Heart left ventricle (tissue), 16 donors: ENCODE measurements at regions not wholly inside any gene's neighbourhood (a gene's known extent, or its start where the extent isn't known, plus 50 kb on each side); places are given as distances from the start of the nearest gene placed in this dataset.

ENCODE experiments used
- ATAC-seq, 4 donors: fragments of 200-7000 bp; cut with Tn5 transposase; one replicate each; pipeline ENCODE4 v1.9.1; 2020 to 2022; ENCODE audit warnings: moderate library complexity in 4 of 4, mild to moderate bottlenecking in 3 of 4, moderate number of reproducible peaks in 1 of 4
- DNase-seq, 5 donors: peaks; one replicate each; pipeline ENCODE4 v3.0.0-alpha.2; 2020
- H3K27ac ChIP-seq, 12 donors: fragments of 200-600 bp; sonication (generic) in 4 of 12; one replicate each; pipeline versions ENCODE4 v1.5.0 to v1.8.0; 2016 to 2022; ENCODE audit warnings: mild to moderate bottlenecking in 2 of 12
- H3K27me3 ChIP-seq, 9 donors: fragments of 200-600 bp; sonication (generic) in 2 of 9; one replicate each; pipeline versions ENCODE4 v1.5.1 to v1.8.0; 2016 to 2022; ENCODE audit warnings: mild to moderate bottlenecking in 3 of 9
- H3K36me3 ChIP-seq, 9 donors: fragments of 200-600 bp; sonication (generic) in 2 of 9; one replicate each; pipeline versions ENCODE4 v1.5.0 to v1.8.0; 2018 to 2022; ENCODE audit warnings: mild to moderate bottlenecking in 2 of 9
- H3K4me1 ChIP-seq, 12 donors: fragments of 200-600 bp; sonication (generic) in 4 of 12; one replicate each; pipeline versions ENCODE4 v1.5.0 to v1.8.0; 2016 to 2022; ENCODE audit warnings: mild to moderate bottlenecking in 3 of 12
- H3K4me3 ChIP-seq, 12 donors: fragments of 200-600 bp; sonication (generic) in 4 of 12; one replicate each; pipeline versions ENCODE4 v1.5.0 to v1.8.0; 2017 to 2022; ENCODE audit warnings: mild to moderate bottlenecking in 9 of 12, moderate library complexity in 4 of 12
- H3K9me3 ChIP-seq, 12 donors: fragments of 200-600 bp; sonication (generic) in 4 of 12; one replicate each; pipeline versions ENCODE4 v1.5.0 to v1.8.0; 2016 to 2022; ENCODE audit warnings: mild to moderate bottlenecking in 1 of 12
- CTCF ChIP-seq, 12 donors: fragments of 200-600 bp; sonication (generic) in 4 of 12; IDR thresholded peaks; one replicate each; pipeline versions ENCODE4 v1.5.0 to v1.8.0; 2018 to 2022; ENCODE audit warnings: antibody characterized with exemption in 12 of 12, mild to moderate bottlenecking in 5 of 12
- POLR2A ChIP-seq, 2 donors: fragments of 450-650 bp; IDR thresholded peaks; one replicate each; pipeline ENCODE4 v1.6.1; 2017; ENCODE audit warnings: antibody characterized with exemption in 2 of 2, mild to moderate bottlenecking in 2 of 2, moderate library complexity in 2 of 2
- WGBS, 4 donors: extraction: QIAGEN DNeasy Blood & Tissue Kit in 2 of 4; methylation state at CpG; one replicate each; pipeline versions ENCODE4 v1.1.5 to v1.1.7; 2013 to 2018; 5-methylcytosine and 5-hydroxymethylcytosine counted together
- intact Hi-C, 10 donors: fragments of 100-400 bp; cut with DNase I; formaldehyde crosslinking; loops; one replicate each; pipeline versions ENCODE4 v1.11.1 to v1.14.2; 2022
- donor health status: ischemic (EF 13 %, LVEDD 7.1; RV severe dilation, severe dysfunction).
- donor health status: healthy with polysubstance abuse.
- donor health status: DM: no; HTN: yes; CAD: no.
- donor health status: DM: no; HTN: no; CAD: no.
- donor health status: ischemic (EF 25% LVEDD 6.9; RV normal size, moderate dysfunction).
- donor health status: ischemic (EF 25% LVEDD 5.7; RV mildly dilated, moderate dysfunction).
- donor health status: healthy.
- donor health status: DM: yes; HTN: yes; CAD: no.
- donor health status: ischemic (EF 35%, LVEDD 5.7; RV mildly dilated, moderate dysfunction).
- donor health status: nonischemic (EF 11% LVEDD 7.7; RV severe dilation, severe dysfunction).
- donor health status: DM: yes; HTN: yes; CAD: no.
- donor health status: PGD.
- donor health status: ischemic (EF 29% LVEDD 5.4; RV normal size, mild dysfunction).
- donor health status: nonischemic (EF 23%, LVEDD 6.1; RV moderate dilation, normal function).

GRCh38 chr11:71116693-71117040 lies 135.7 kb downstream of the SHANK2 start:
- Histone ChIP-seq H3K27ac (no peak overlapping the region), H3K9me3 (no peaks in the 10 kb centered on the region), H3K36me3 (no peaks in the 10 kb centered on the region), H3K27me3 (peaks cover 0 to 50% (median 11%) of the 10 kb centered on the region in 9 donors), H3K4me3 (no peak overlapping the region), H3K4me1 (no peaks in the 10 kb centered on the region)
- ATAC-seq (no peak), DNase-seq (no peak)
- intact Hi-C loops, result no loop called here
- 68 to 73% (median 71%) methylated on average over 8 of the region's 8 CpGs for WGBS, 4 donors
- TF ChIP-seq POLR2A (IDR thresholded peaks at IDR 0.05) (no peak), CTCF (IDR thresholded peaks at IDR 0.05) (no peak)

GRCh38 chr11:71115770-71116692 lies 136.3 kb downstream of the SHANK2 start:
- Histone ChIP-seq H3K4me3 (no peak overlapping the region), H3K9me3 (no peaks in the 10 kb centered on the region), H3K27ac (no peak overlapping the region), H3K27me3 (peaks cover 0 to 56% (median 16%) of the 10 kb centered on the region in 9 donors), H3K36me3 (no peaks in the 10 kb centered on the region), H3K4me1 (no peaks in the 10 kb centered on the region)
- 66 to 68% (median 67%) methylated on average over 18 to 19 of the region's 19 CpGs for WGBS, 4 donors
- ATAC-seq (no peak), DNase-seq (peak in 1 of 5 donors; percentile 62)
- intact Hi-C loops, result no loop called here
- no peak for TF ChIP-seq POLR2A (IDR thresholded peaks at IDR 0.05)
- no peak for TF ChIP-seq CTCF (IDR thresholded peaks at IDR 0.05)

- DNase-seq, result no peak
- ATAC-seq, result no peak
- no peak overlapping the region for H3K27ac ChIP-seq
- intact Hi-C loops, result no loop called here
- no peak for TF ChIP-seq POLR2A (IDR thresholded peaks at IDR 0.05)
- TF ChIP-seq CTCF (IDR thresholded peaks at IDR 0.05), result no peak
- H3K27me3 ChIP-seq, result peaks cover 0 to 74% (median 21%) of the 10 kb centered on the region in 9 donors
- H3K4me1 ChIP-seq, result no peaks in the 10 kb centered on the region
- WGBS, 4 donors, result 79 to 84% (median 80%) methylated on average over 12 of the region's 12 CpGs
- H3K9me3 ChIP-seq, result no peaks in the 10 kb centered on the region
- no peak overlapping the region for H3K4me3 ChIP-seq
- H3K36me3 ChIP-seq, result no peaks in the 10 kb centered on the region
Observed at GRCh38 chr11:71114124-71114851, 138.1 kb downstream of the SHANK2 start.

- DNase-seq (no peak), ATAC-seq (no peak)
- intact Hi-C loops, result no loop called here
- WGBS, 4 donors, result 37 to 57% (median 42%) methylated on average over 14 to 16 of the region's 16 CpGs
- H3K27me3 ChIP-seq, result peaks cover 0 to 87% (median 21%) of the 10 kb centered on the region in 9 donors
- no peak overlapping the region for H3K27ac ChIP-seq
- H3K4me1 ChIP-seq, result no peaks in the 10 kb centered on the region
- H3K36me3 ChIP-seq, result no peaks in the 10 kb centered on the region
- no peak overlapping the region for H3K4me3 ChIP-seq
- no peaks in the 10 kb centered on the region for H3K9me3 ChIP-seq
- no peak for TF ChIP-seq POLR2A (IDR thresholded peaks at IDR 0.05)
- no peak for TF ChIP-seq CTCF (IDR thresholded peaks at IDR 0.05)
Observed at GRCh38 chr11:71112990-71113389, 139.4 kb downstream of the SHANK2 start.
